ENCODE measurements at regions not wholly inside any gene's neighbourhood (a gene's known extent, or its start where the extent isn't known, plus 50 kb on each side); places are given as distances from the start of the nearest gene placed in this dataset.
"Not testable (repeated sequence)": the region's sequence is repeated elsewhere in the genome, so short reads cannot be mapped to it uniquely, and the experiment has no call there.

DNA sequence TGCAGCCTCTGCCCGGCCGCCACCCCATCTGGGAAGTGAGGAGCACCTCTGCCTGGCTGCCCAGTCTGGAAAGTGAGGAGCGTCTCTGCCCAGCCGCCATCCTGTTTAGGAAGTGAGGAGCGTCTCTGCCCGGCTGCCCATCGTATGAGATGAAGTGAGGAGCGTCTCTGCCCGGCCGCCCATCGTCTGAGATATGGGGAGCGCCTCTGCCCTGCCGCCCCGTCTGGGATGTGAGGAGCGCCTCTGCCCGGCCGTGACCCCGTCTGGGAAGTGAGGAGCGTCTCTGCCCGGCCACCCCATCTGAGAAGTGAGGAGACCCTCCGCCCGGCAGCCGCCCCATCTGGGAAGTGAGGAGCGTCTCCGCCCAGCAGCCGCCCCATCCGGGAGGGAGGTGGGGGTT is 1069.5 kb upstream of the EPHA6 start:
- TF ChIP-seq EZH2 (IDR thresholded peaks at IDR 0.05; ENCODE audit: borderline replicate concordance); EZH2phosphoT487 (IDR thresholded peaks at IDR 0.05; ENCODE audit: low read depth, severe bottlenecking, unreplicated experiment): not testable (repeated sequence)
